Activated T-cell treated with anti-CD3 and anti-CD28 coated beads, Interleukin-2, amount 50 U/mL, for 4 hours (primary cell): ENCODE measurements at regions not wholly inside any gene's neighbourhood (a gene's known extent, or its start where the extent isn't known, plus 50 kb on each side); places are given as distances from the start of the nearest gene placed in this dataset.

Experiments used
- ATAC-seq, 2 donors: fragments of 200-7000 bp; cut with Tn5 transposase; one replicate each; pipeline ENCODE4 v1.10.0; 2021
- DNase-seq: peaks from one replicate; pipeline ENCODE4 v3.0.0-alpha.2; 2020
- H3K27me3 Mint-ChIP-seq: one replicate; pipeline ENCODE4 v1.8.0; 2021; ENCODE audit warnings: low read depth, mixed read lengths
- H3K36me3 Mint-ChIP-seq: one replicate; pipeline ENCODE4 v1.8.0; 2022; ENCODE audit warnings: mixed read lengths; ENCODE audit not compliant: insufficient read depth
- H3K4me1 Mint-ChIP-seq: one replicate; pipeline ENCODE4 v1.8.0; 2021; ENCODE audit warnings: low read depth, mixed read lengths
- H3K4me3 Mint-ChIP-seq: one replicate; pipeline ENCODE4 v1.8.0; 2021; ENCODE audit warnings: mild to moderate bottlenecking, moderate library complexity, mixed read lengths
- H3K9me3 Mint-ChIP-seq: one replicate; pipeline ENCODE4 v1.8.0; 2021; ENCODE audit warnings: mixed read lengths

GRCh38 chr13:47175172-47175866 is 278.5 kb upstream of the HTR2A start:
- Mint-ChIP-seq H3K4me1 (no peaks in the 10 kb centered on the region), H3K27me3 (peaks cover 2% of the 10 kb centered on the region), H3K4me3 (no peak overlapping the region), H3K9me3 (no peaks in the 10 kb centered on the region), H3K36me3 (no peaks in the 10 kb centered on the region)
- ATAC-seq (no peak), DNase-seq (no peak)

- no peak for ATAC-seq
- Mint-ChIP-seq H3K4me1 (no peaks in the 10 kb centered on the region), H3K36me3 (no peaks in the 10 kb centered on the region), H3K4me3 (no peak overlapping the region), H3K9me3 (no peaks in the 10 kb centered on the region), H3K27me3 (peaks cover 2% of the 10 kb centered on the region)
- no peak for DNase-seq
Observed at GRCh38 chr13:47170971-47171370, 274.1 kb upstream of the HTR2A start.

- ATAC-seq (no peak), DNase-seq (no peak)
- Mint-ChIP-seq H3K36me3 (no peaks in the 10 kb centered on the region), H3K4me3 (no peak overlapping the region), H3K9me3 (no peaks in the 10 kb centered on the region), H3K4me1 (no peaks in the 10 kb centered on the region), H3K27me3 (peaks cover 2% of the 10 kb centered on the region)
Observed at GRCh38 chr13:47168618-47169017, 271.8 kb upstream of the HTR2A start.

- Mint-ChIP-seq H3K4me1 (no peaks in the 10 kb centered on the region), H3K27me3 (peaks cover 2% of the 10 kb centered on the region), H3K4me3 (no peak overlapping the region), H3K9me3 (no peaks in the 10 kb centered on the region), H3K36me3 (no peaks in the 10 kb centered on the region)
- ATAC-seq (no peak), DNase-seq (no peak)
Observed at GRCh38 chr13:47168066-47168465, 271.2 kb upstream of the HTR2A start.

- ATAC-seq: no peak
- Mint-ChIP-seq H3K4me1 (no peaks in the 10 kb centered on the region), H3K9me3 (no peaks in the 10 kb centered on the region), H3K36me3 (no peaks in the 10 kb centered on the region), H3K27me3 (no peaks in the 10 kb centered on the region), H3K4me3 (no peak overlapping the region)
- DNase-seq: no peak
Observed at GRCh38 chr13:47166336-47166735, 269.5 kb upstream of the HTR2A start.

GRCh38 chr13:47159853-47160550 is 263.1 kb upstream of the HTR2A start:
- Mint-ChIP-seq H3K9me3 (peaks cover 6% of the 10 kb centered on the region), H3K27me3 (peaks cover 3% of the 10 kb centered on the region), H3K36me3 (no peaks in the 10 kb centered on the region), H3K4me1 (no peaks in the 10 kb centered on the region), H3K4me3 (no peak overlapping the region)
- ATAC-seq: no peak
- no peak for DNase-seq

GRCh38 chr13:47158593-47158992 is 261.7 kb upstream of the HTR2A start:
- no peaks in the 10 kb centered on the region for H3K4me1 Mint-ChIP-seq
- peaks cover 10% of the 10 kb centered on the region for H3K27me3 Mint-ChIP-seq
- no peak overlapping the region for H3K4me3 Mint-ChIP-seq
- no peak for ATAC-seq
- peaks cover 6% of the 10 kb centered on the region for H3K9me3 Mint-ChIP-seq
- H3K36me3 Mint-ChIP-seq: no peaks in the 10 kb centered on the region
- DNase-seq: no peak

GRCh38 chr13:47148543-47148942 is 251.7 kb upstream of the HTR2A start:
- no peaks in the 10 kb centered on the region for H3K4me1 Mint-ChIP-seq
- DNase-seq: no peak
- no peak for ATAC-seq
- no peaks in the 10 kb centered on the region for H3K36me3 Mint-ChIP-seq
- H3K4me3 Mint-ChIP-seq: no peak overlapping the region
- no peaks in the 10 kb centered on the region for H3K27me3 Mint-ChIP-seq
- H3K9me3 Mint-ChIP-seq: peaks cover 3% of the 10 kb centered on the region

GRCh38 chr13:47147812-47148119 is 250.9 kb upstream of the HTR2A start:
- Mint-ChIP-seq H3K4me3 (no peak overlapping the region), H3K27me3 (no peaks in the 10 kb centered on the region), H3K36me3 (no peaks in the 10 kb centered on the region), H3K4me1 (no peaks in the 10 kb centered on the region), H3K9me3 (peaks cover 3% of the 10 kb centered on the region)
- DNase-seq (no peak), ATAC-seq (no peak)

- Mint-ChIP-seq H3K27me3 (no peaks in the 10 kb centered on the region), H3K9me3 (peaks cover 3% of the 10 kb centered on the region), H3K4me3 (no peak overlapping the region), H3K36me3 (no peaks in the 10 kb centered on the region), H3K4me1 (no peaks in the 10 kb centered on the region)
- ATAC-seq (no peak), DNase-seq (no peak)
Observed at GRCh38 chr13:47146991-47147811, 250.3 kb upstream of the HTR2A start.

- ATAC-seq (no peak), DNase-seq (no peak)
- no peak overlapping the region for H3K4me3 Mint-ChIP-seq
- no peaks in the 10 kb centered on the region for H3K36me3 Mint-ChIP-seq
- H3K4me1 Mint-ChIP-seq: no peaks in the 10 kb centered on the region
- peaks cover 3% of the 10 kb centered on the region for H3K9me3 Mint-ChIP-seq
- no peaks in the 10 kb centered on the region for H3K27me3 Mint-ChIP-seq
Observed at GRCh38 chr13:47146136-47146535, 249.3 kb upstream of the HTR2A start.

- Mint-ChIP-seq H3K9me3 (peaks cover 3% of the 10 kb centered on the region), H3K36me3 (no peaks in the 10 kb centered on the region), H3K27me3 (no peaks in the 10 kb centered on the region), H3K4me3 (no peak overlapping the region), H3K4me1 (no peaks in the 10 kb centered on the region)
- ATAC-seq: no peak
- DNase-seq: no peak
Observed at GRCh38 chr13:47144782-47145181, 247.9 kb upstream of the HTR2A start.

- no peaks in the 10 kb centered on the region for H3K4me1 Mint-ChIP-seq
- DNase-seq (no peak), ATAC-seq (no peak)
- no peaks in the 10 kb centered on the region for H3K27me3 Mint-ChIP-seq
- no peak overlapping the region for H3K4me3 Mint-ChIP-seq
- H3K36me3 Mint-ChIP-seq: no peaks in the 10 kb centered on the region
- no peaks in the 10 kb centered on the region for H3K9me3 Mint-ChIP-seq
Observed at GRCh38 chr13:47142105-47142504, 245.3 kb upstream of the HTR2A start.

GRCh38 chr13:47139519-47139918 is 242.7 kb upstream of the HTR2A start:
- Mint-ChIP-seq H3K36me3 (no peaks in the 10 kb centered on the region), H3K4me1 (no peaks in the 10 kb centered on the region), H3K27me3 (no peaks in the 10 kb centered on the region), H3K4me3 (no peak overlapping the region), H3K9me3 (no peaks in the 10 kb centered on the region)
- no peak for DNase-seq
- ATAC-seq: no peak

- no peak for DNase-seq
- Mint-ChIP-seq H3K9me3 (no peaks in the 10 kb centered on the region), H3K4me3 (no peak overlapping the region), H3K27me3 (peaks cover 1% of the 10 kb centered on the region), H3K4me1 (no peaks in the 10 kb centered on the region), H3K36me3 (no peaks in the 10 kb centered on the region)
- ATAC-seq: no peak
Observed at GRCh38 chr13:47136504-47136941, 239.7 kb upstream of the HTR2A start.
